HG03565 (cell line): ENCODE measurements at regions not wholly inside any gene's neighbourhood (a gene's known extent, or its start where the extent isn't known, plus 50 kb on each side); places are given as distances from the start of the nearest gene placed in this dataset.
A peak's percentile ranks its signal among the peaks of the same experiment; 100 is the strongest.
"Not testable (repeated sequence)": the region's sequence is repeated elsewhere in the genome, so short reads cannot be mapped to it uniquely, and the experiment has no call there.

Experiments
- ATAC-seq: cut with Tn5 transposase; IDR thresholded peaks from one replicate; pipeline ENCODE4 v1.9.1; 2021; ENCODE audit warnings: mild to moderate bottlenecking, moderate library complexity; ENCODE audit not compliant: unreplicated experiment

DNA sequence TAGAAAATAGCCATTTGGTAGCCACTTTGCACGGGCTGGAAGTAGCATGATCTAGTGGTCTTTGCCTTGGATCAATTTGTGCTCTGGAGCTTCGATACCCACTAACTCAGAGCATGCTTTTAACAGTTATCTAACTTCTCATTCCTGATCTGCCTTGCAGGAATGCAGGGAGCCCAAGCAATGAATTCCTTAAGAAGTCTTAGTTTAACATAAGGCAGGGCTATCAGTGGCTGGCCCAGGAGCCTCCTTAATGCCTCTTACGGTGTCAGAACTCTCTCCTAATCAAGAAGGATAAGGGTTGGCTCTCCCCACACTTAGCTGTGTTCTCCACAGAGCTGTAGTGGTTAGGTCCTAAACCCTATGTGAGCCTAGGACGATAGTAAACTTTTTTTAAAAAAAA, 95.8 kb upstream of the TBCA start:
- ATAC-seq = no peak

DNA sequence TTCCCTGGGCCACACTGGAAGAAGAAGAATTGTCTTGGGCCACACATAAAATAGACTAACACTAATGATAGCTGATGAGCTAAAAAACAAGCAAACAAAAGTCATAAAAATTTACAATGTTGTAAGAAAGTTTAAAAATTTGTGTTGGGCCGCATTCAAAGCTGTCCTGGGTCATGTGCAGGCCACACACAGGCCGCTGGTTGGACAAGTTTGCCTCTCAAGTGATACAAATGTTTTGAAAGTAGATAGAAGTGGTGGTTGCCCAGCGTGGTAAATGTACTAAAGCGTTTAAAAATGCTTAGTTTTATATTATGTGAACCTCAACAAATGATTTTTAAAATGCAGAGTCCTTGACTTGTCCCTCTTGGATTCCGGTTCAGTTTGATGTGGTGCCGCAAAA, 94.9 kb upstream of the TBCA start:
- no peak for ATAC-seq

DNA sequence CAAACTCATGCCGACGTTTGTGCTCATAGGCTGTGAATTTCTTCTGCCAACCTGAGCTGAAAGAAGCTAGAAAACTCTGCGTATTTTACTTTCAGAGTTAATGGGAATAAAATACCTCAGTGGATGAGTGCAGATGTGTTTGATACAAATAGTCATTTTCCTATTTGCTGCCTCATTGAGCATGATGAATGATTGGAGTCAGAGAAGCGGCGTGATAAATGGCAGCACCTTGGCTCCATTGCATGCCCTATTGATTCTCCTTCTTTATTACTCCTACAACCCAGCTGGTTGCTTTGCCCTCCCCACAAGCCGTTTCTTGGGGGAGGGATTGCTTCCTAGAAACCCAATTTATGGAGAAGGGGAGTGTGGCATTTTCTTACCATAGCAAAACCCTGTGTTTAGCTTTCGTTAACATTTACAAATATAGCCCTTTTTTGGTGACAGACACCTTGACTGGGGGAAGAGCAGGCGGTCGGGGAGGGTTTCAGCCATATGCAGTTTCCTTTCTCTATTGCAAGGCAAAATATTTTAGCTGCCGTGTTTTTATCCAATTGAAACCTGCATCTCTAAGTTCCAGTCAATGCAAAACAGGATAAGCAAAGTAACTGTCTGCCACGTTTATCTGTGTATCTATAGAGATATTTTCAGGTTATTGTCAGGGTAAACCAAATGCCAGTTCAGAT, 93.1 kb upstream of the TBCA start:
- no peak for ATAC-seq

DNA sequence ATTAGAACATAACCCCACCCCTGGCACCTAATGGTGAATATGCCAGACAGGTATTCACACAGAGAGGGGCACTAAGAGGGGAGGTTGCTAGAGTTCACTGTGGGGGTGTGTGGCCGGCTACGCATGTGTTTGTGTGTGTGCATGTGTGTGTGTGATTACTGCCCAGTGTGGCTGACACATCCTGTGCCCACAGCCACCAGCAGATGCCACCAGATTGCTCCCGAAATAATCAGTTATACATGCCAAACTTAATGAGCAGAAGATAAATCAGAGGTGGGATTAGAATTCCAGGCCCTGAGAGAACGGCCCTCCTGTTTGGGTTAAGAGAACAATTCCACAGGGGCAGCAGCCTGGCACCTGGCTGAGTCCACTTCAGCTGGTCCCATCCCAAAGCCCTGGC, 91.8 kb upstream of the TBCA start:
- no peak for ATAC-seq

DNA sequence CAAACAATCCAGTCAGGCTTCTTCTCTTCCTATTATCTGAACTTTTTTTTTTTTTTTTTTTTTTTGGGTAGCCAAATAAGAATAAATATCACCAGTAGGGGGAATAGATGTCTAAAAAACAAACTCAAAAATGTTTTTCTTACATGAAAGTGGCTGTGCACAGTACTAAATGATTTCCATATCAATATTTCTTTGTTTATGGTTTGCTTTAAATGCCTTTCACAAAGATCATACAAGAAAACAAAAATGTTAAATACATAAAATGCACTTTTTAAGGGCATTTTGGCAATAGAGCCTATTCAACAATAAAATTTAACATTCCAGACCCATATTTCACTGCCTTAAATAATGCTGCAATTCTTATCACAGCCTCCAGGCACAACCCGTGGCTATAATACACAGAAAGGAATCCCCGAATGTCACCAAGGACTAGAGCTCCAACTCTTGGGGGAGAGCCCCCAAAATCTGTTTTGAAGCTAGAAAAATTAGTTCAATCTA, 91.1 kb upstream of the TBCA start:
- ATAC-seq = no peak

DNA sequence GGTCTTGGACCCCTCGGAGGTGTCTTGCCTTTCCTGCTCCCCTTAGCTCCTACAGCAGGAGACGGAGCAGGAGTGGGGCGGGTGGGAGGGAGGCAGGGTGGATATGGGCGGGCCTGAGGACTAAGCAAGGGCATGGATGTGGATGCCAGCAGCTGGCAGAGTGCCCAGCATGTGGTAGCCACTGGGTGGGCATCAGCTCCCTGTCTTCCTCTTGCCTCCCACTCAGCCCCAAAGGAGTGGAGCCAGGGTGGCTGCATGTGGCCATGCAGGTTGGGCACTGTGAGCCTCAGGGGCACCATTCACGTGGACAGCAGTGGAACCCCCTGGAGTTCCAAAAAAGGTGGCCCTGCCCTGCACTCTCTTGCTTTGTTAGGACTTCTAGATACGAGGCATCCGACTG, 90.1 kb upstream of the TBCA start:
- ATAC-seq = no peak

DNA sequence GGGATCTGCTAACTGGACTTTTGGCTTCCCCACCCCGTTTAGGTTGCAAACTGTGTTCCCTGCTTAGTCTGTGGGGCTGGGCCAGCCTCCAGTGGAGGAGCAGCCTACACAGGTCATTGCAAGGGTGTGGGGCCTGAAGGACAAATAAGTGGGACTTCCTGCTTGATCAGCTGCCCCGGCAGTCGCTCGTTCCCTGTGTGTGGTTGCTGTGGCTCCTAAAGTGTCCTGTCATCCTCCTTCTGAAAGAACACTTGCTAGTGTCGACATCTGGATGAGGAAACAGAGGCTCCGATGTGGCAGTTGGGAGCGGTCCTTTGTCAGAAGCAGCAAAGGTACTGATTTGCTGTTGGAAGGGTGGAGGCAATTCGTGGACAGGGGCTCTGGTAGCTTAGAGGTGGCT, 88.9 kb upstream of the TBCA start:
- ATAC-seq = no peak

DNA sequence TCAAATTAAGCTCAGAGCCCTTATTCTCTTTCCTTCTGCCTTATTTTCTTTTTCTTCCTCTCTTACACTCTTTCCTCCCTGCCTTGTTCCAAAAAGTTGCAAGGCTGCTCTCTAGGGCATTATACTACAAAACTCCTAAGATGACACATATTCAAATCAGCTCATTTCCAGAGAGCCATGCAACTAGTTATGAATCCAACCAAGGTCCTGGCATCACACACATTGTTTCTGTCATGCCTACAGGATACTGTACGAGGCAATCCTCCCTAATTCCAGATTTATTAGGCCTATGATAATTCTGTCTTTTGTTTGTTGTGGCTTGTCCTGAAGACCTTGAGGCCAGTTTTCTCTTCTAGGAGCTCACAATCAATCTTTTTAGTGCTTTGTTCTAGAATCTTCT, 87.0 kb upstream of the TBCA start:
- ATAC-seq = no peak

DNA sequence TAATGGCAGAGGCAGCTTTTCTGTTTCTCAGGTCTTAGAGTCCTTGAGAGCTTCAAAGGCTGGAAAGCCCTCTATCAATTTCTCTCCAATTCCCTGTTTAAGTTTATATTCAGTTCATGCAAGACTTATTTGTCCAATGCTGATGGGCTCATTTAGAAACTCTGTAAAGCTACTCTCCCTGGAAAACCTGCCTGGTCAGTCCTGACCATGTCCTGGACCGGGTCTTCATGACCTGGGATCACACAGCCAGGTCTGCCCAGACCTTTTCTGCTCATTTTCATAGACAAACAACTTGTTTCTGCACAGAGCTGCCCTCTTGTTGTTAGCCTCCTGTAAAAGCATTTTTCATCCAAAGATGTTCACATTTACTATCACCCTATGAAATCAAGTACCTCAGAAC, 85.4 kb upstream of the TBCA start:
- ATAC-seq = no peak

DNA sequence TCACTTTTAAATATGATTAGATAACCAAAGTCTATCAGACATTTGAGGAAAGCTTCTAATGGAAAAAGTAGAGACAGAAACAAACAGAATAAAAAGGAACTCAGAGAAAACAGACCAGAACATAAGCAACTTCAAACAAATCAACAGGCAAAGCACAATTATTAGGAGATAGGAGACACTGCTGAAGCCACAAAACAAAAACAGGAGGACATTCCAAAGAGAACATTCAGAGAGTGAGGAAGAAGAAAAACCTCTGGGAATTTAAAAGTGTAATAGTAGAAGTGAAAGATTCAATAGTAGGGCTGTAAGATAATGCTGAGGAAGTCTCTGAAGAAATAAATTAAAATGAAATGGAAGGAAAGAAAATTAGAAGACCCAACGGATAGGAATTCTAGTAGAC, 83.2 kb upstream of the TBCA start:
- no peak for ATAC-seq

DNA sequence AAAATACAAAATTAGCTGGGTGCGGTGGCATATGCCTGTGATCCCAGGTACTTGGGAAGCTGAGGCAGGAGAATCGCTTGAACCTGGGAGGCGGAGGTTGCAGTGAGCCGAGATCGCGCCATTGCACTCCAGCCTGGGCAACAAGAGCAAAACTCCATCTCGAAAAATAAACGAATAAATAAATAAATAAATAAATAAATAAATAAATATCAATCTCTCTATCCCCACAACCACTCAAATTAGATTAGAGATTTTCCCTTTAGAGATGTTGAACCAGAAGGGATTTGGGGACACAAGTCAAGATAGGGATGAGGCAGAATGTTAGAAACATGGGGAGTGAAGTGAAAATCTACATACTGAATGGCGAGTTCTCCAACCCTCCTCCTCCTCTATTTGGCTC, 82.5 kb upstream of the TBCA start:
- not testable (repeated sequence) for ATAC-seq

DNA sequence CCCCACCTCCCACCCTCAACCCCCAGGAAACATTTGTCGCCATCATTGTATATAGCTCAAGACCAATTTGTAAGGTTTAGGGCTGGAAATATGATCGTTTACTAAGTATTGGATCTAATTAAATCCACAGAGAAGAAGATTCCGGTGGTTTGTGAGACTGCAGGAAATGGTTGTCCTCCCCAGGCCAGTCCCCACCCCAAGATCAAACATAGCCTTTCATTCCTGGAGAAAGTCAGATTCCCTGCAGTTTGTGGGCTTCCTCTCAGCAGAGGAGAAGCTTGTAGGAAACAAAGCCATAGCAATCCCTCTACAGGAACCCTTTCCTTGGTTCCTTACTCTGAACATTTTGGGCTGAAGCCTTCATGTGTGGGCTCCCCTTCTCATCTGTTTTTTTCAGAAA, 79.2 kb upstream of the TBCA start:
- ATAC-seq = no peak

DNA sequence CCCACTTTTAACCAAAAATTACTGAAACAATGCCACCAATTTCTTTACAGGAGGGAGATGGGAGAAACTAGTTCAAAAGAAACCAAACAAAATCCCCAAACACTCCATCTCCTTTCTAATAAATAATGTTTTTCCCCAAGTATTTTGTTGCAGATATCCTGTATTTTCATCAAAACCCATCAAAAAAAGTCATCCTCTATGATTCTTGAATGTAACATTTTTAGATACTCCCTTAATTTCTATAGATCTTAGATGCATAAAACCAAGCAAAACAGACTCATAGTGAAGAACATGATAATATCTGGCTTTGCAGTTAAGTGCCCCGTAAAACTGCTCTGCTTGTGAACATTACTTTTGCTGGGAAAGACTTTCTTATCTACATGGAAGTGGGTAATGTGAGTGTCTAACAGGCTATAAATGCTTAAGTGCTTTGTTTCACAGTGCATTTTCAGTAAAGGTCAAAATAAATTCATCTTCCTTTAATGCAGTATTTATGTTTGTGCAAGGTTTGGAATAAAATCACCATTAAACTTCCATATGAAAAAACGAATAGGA, 77.3 kb upstream of the TBCA start:
- ATAC-seq = no peak

DNA sequence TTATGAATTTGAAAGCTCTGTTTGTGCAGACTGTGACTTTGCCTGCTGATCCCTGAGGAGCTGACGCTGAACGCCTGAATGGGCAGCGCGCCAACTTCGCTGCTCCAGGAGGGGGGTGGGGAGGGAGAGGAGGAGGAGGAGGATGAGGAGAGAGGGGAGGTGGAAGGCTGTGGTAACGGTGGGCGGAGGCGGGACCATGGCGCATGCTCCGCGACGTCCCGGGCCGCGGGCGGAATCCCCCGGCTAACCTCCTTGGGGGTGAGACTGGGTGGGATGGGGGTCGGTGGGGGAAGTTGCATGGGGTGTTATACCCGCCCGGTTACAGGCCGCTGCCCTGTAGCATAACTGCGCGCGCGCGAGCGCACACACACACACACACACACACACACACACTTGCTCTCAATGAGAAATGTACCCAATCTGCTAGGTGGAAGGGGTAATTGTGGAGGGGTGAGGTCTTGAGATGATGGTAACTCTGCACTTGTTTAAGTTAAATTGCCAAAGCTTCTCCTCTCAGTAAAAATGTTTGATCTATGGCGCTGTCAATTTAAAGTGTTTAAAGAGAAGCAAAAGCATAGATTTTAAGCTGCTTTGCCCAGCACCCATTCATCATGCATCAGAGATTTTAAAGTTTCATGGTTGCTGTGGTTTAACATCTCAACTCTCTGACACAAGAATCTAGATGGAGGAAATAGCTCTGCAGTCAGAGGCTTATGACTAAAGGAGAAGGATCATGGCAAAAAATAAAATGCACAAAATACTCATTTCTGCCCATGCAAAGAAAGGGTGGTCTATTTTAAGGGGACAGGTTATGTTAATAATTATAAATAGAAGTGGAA, 76.6 kb upstream of the TBCA start:
- peak; percentile 63 for ATAC-seq

DNA sequence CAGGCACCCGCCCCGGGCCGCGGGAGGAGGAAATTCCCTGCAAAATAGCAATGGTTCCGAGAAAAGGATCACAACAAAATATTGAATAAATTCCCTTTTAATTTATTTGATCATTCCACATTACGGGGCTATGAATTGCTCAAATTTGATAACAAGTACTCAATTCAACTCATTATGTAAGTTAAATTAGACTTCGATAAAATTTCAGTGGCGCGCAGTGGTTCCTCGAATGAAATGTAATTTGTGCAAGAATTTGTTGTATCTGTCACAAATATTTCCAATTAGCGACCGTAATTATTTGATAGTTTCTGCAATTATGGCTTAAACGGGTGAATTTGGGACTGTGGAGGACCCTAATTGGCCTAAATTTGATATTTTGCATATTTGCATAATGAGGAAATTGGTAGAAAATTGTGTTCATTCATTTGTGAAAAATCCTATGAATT, 76.0 kb upstream of the TBCA start:
- no peak for ATAC-seq

DNA sequence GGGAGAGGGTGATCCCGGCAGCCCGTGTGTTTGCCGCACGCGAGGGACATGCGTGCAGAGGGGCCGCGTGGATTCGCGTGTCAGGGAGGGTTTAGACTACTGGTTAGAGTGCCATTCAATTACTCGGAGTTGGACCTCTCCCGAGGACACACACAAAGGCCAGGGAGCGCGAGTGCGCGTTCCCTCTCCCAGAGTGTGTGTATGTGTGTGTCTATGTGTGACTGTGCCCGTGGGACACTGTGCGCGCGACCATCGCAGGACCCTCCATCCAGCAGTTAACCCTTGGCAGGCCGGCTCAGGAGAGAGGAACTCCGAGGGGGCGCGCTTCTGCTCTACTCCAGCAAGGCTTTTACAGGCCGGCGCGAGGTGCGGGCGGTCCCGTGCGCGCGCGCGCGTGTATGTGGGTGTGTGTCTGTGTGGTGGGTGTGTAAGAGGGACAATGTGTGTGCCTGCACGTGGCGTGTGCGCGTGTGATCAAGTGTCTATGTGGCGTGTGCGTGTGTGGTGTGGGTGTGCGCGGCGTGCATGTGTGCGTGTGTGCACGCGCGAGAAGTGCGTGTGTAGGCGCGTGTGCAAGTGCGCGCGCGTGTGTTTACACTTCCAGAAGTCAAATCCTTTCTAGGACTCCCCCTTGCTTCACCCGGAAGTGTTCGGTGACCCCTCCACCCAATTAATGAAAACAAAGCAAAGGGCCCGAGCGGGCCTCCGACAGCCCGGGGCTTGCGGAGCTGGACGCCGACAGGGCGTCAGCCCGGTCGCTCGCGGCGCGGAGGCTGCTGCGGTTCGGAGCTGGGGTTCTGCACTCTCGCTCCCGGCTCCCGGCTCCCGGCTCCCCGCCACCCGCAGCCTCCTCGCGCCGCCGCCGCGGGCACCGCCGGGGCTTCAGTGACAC, 75.3 kb upstream of the TBCA start:
- ATAC-seq = no peak

DNA sequence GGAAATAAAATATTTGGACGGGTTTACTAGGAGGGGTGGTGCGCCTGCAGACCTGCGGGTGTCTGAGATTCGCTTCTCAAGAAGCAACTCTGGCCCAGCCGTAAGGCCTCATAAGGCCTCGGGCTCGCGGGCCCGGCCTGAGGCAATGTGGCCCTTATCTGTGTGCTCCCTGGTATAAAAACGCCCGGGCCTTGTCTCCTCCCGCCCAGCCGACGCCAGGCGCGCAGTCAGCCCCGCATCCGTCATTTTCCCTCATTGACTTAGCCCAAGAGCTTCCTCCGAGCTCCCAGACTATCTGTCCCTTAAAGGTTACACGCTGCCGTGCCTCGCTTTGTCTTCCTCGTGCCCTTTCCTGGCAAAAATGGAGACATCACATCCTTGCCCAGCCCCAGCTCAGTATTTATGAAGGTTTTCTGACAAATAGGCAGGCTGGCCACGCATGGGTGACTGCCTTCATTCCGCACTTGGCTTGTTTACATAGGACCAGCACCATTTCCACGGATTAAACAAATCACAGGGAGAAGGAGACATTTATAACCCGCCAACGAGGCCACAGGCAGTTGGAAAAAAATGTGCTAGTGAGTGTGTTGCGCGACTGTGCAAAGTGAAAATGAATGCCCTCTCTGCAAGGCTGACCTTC, 74.5 kb upstream of the TBCA start:
- no peak for ATAC-seq

DNA sequence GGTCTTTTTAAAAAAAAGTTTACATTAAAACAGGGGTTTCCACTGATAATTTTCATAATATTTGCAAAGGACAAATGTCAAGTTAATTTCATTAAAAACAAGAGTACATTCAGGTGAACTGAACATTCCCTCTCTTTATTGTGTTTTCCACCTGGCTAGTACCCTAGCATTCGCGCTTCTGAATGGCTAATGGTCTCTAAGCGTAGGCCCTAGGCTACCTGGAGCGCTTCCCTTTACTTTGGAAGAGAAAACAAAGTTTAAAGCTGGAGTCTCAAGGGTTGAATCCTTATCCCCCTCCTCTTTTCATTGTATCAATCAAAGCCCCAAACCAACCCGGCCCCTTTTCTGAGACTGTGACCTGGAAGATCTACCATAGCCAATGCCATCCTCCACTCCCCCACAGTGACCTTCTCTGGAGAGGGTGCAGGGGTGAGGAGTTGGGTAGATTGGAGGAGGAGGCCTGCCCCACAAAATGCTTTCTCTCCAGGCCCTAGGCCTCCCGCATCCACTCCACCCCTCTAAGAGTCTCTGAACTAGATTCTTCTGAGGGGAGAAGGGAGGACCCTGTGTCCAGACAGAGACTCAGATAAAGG, 73.3 kb upstream of the TBCA start:
- ATAC-seq = no peak

DNA sequence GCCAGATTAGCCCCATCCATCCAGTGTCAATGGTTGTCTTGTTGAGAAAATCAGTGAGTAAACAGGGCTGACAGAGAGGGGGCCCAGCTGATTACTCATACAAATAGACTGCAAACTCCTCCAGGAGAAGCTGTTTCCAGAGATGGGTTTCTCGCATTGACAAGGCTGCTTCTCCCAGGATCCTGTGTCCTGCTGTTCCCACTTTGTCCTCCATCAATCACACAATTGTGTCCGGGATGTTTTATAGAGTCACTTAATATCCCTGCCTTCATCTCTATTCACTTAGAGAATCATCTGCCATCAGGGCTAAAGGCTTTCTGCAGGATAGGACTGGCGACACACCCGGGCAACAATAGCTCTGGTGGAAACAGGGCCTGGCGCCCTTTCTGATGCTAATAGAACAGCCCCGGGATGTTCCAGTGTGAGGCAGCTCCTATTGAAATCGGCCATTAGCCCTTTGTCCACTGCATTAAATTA, 71.7 kb upstream of the TBCA start:
- no peak for ATAC-seq

DNA sequence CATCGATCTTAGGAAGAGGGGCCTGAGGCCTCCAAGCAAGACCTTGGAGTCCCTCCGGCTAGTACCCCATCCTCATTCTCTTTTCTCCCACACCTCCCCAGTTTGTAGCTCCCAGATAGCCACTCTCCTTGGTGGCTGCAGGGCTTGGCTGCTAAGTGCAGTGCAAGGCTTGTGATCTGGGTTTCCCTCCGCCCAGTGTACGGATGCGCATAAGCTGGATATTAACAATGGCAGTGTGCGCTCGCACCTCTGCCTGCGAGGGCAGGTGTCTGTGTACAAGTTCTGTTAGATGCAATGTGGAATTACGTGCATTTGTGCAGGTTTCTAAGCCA, 71.0 kb upstream of the TBCA start:
- ATAC-seq = no peak
